H1 (cell line): ENCODE measurements at regions not wholly inside any gene's neighbourhood (a gene's known extent, or its start where the extent isn't known, plus 50 kb on each side); places are given as distances from the start of the nearest gene placed in this dataset.

Source experiments
- CTCF ChIA-PET: fragments of 300-600 bp; sonication (Branson Sonifier 250); formaldehyde crosslinking; loops from one replicate; lab custom pipeline; 2021; ENCODE audit not compliant: partially characterized antibody; lab: Charles Lee
- POLR2A ChIA-PET: fragments of 300-600 bp; sonication (Branson Sonifier 250); formaldehyde crosslinking; loops from one replicate; lab custom pipeline; 2021; ENCODE audit warnings: inconsistent platforms; ENCODE audit not compliant: partially characterized antibody; lab: Charles Lee
- DNase-seq, 2 experiments: peaks; one replicate each; pipeline versions ENCODE4 v3.0.0 to v3.0.0-alpha.2; 2010 to 2022; ENCODE audit warnings: low spot score in 2 of 2, low read depth in 1 of 2, mixed read lengths in 1 of 2
- FAIRE-seq: peaks from 2 replicates; lab custom pipeline; 2011; peaks lifted over from hg19 to GRCh38; lab: Jason Lieb, UNC
- H2AFZ ChIP-seq: 2 replicates; pipeline ENCODE4 v1.8.1; 2012; ENCODE audit warnings: low read length, inconsistent platforms
- H2AK5ac ChIP-seq: 2 replicates; pipeline ENCODE4 v1.6.1; 2013; ENCODE audit warnings: low read depth, low read length
- H2BK120ac ChIP-seq: replicated peaks from 2 replicates; pipeline ENCODE3; 2013; ENCODE audit warnings: low read depth, low read length, inconsistent platforms
- H2BK12ac ChIP-seq: 2 replicates; pipeline ENCODE4 v1.6.1; 2013; ENCODE audit warnings: low read depth, low read length
- H2BK15ac ChIP-seq: 2 replicates; pipeline ENCODE4 v1.6.1; 2013; ENCODE audit warnings: low read length
- H2BK20ac ChIP-seq: 2 replicates; pipeline ENCODE4 v1.6.1; 2013; ENCODE audit warnings: low read length
- H2BK5ac ChIP-seq: 2 replicates; pipeline ENCODE4 v1.6.1; 2013; ENCODE audit warnings: low read depth, low read length
- H3K14ac ChIP-seq: 2 replicates; pipeline ENCODE4 v1.6.1; 2013; ENCODE audit warnings: inconsistent platforms; ENCODE audit not compliant: insufficient read length
- H3K18ac ChIP-seq: 2 replicates; pipeline ENCODE4 v1.6.1; 2013; ENCODE audit warnings: low read length; ENCODE audit errors: extremely low read depth
- H3K23ac ChIP-seq: 2 replicates; pipeline ENCODE4 v1.6.1; 2013; ENCODE audit warnings: inconsistent platforms; ENCODE audit not compliant: insufficient read length
- H3K23me2 ChIP-seq: 2 replicates; pipeline ENCODE4 v1.6.1; 2013; ENCODE audit warnings: low read depth, low read length
- H3K27ac ChIP-seq: 2 replicates; pipeline ENCODE4 v1.6.1; 2011; ENCODE audit warnings: low read depth, low read length, inconsistent platforms
- H3K27me3 ChIP-seq, 4 experiments: replicated peaks in 1 of 4; 1 replicate in 1 of 4; 2 replicates in 3 of 4; pipeline versions ENCODE4 v1.6.1 to v1.8.1; 2011 to 2013; ENCODE audit warnings: low read length in 3 of 4, mild to moderate bottlenecking in 3 of 4, inconsistent platforms in 2 of 4, mixed read lengths in 2 of 4, moderate library complexity in 1 of 4; ENCODE audit not compliant: control insufficient read depth in 3 of 4, insufficient read depth in 3 of 4; ENCODE audit errors: extremely low read depth in 1 of 4
- H3K36me3 ChIP-seq, 4 experiments: 2 replicates each; pipeline versions ENCODE4 v1.6.1 to v1.8.1; 2011 to 2013; ENCODE audit warnings: mild to moderate bottlenecking in 4 of 4, low read length in 3 of 4, moderate library complexity in 2 of 4, control low read depth in 1 of 4, inconsistent platforms in 1 of 4; ENCODE audit not compliant: insufficient read depth in 4 of 4, control insufficient read depth in 2 of 4
- H3K4ac ChIP-seq: replicated peaks from 2 replicates; pipeline ENCODE3; 2013; ENCODE audit warnings: low read length, low read depth, mixed read lengths, inconsistent platforms; ENCODE audit not compliant: insufficient read length
- H3K4me1 ChIP-seq, 4 experiments: replicated peaks in 1 of 4; 1 replicate in 1 of 4; 2 replicates in 3 of 4; pipeline versions ENCODE4 v1.6.1 to v1.8.1; 2011 to 2013; ENCODE audit warnings: low read length in 3 of 4, inconsistent platforms in 2 of 4, mixed read lengths in 1 of 4; ENCODE audit not compliant: insufficient read depth in 4 of 4, control insufficient read depth in 3 of 4
- H3K4me2 ChIP-seq, 2 experiments: 2 replicates each; pipeline versions ENCODE4 v1.6.1 to v1.8.1; 2011 to 2013; ENCODE audit warnings: low read depth in 2 of 2, low read length in 2 of 2, control low read depth in 1 of 2, inconsistent platforms in 1 of 2, mild to moderate bottlenecking in 1 of 2; ENCODE audit not compliant: insufficient read depth in 1 of 2
- H3K4me3 ChIP-seq, 4 experiments: fragments of 200-600, 300-600 bp in 1 of 4; sonication (generic), shearing (Covaris generic), sonication (Bioruptor Twin) in 1 of 4; 2 replicates each; pipeline versions ENCODE4 v1.5.1 to v1.8.1; 2011 to 2016; ENCODE audit warnings: low read length in 4 of 4, low read depth in 3 of 4, control low read depth in 2 of 4, inconsistent platforms in 2 of 4, mild to moderate bottlenecking in 2 of 4, mixed read lengths in 1 of 4, moderate library complexity in 1 of 4; ENCODE audit not compliant: insufficient read depth in 2 of 4; ENCODE audit errors: extremely low read depth in 1 of 4
- H3K56ac ChIP-seq: replicated peaks from 2 replicates; pipeline ENCODE3; 2013; ENCODE audit warnings: low read depth, mild to moderate bottlenecking, mixed read lengths, low read length, inconsistent platforms; ENCODE audit not compliant: insufficient read length
- H3K79me1 ChIP-seq: 2 replicates; pipeline ENCODE4 v1.6.1; 2013; ENCODE audit warnings: low read depth, low read length, control low read depth
- H3K79me2 ChIP-seq, 2 experiments: 2 replicates each; pipeline versions ENCODE4 v1.6.1 to v1.8.1; 2012 to 2013; ENCODE audit warnings: low read length in 2 of 2, mild to moderate bottlenecking in 2 of 2, inconsistent platforms in 1 of 2; ENCODE audit not compliant: insufficient read depth in 2 of 2, control insufficient read depth in 1 of 2
- H3K9ac ChIP-seq, 4 experiments: replicated peaks in 1 of 4; 1 replicate in 1 of 4; 2 replicates in 3 of 4; pipeline versions ENCODE4 v1.6.1 to v1.8.1; 2011 to 2013; ENCODE audit warnings: low read depth in 3 of 4, low read length in 3 of 4, control low read depth in 2 of 4, mild to moderate bottlenecking in 2 of 4, moderate library complexity in 2 of 4, inconsistent platforms in 1 of 4; ENCODE audit errors: extremely low read depth in 1 of 4
- H3K9me3 ChIP-seq, 2 experiments: 2 replicates each; pipeline versions ENCODE4 v1.6.1 to v1.8.1; 2012 to 2013; ENCODE audit warnings: mild to moderate bottlenecking in 2 of 2, moderate library complexity in 2 of 2, control low read depth in 1 of 2, inconsistent platforms in 1 of 2, low read depth in 1 of 2, low read length in 1 of 2, mixed read lengths in 1 of 2; ENCODE audit not compliant: insufficient read depth in 2 of 2
- H4K20me1 ChIP-seq, 2 experiments: replicated peaks in 1 of 2; 2 replicates each; pipeline versions ENCODE3 to v1.8.1; 2011 to 2013; ENCODE audit warnings: inconsistent platforms in 2 of 2, low read length in 2 of 2, mild to moderate bottlenecking in 1 of 2; ENCODE audit not compliant: insufficient read depth in 2 of 2, control insufficient read depth in 1 of 2
- H4K5ac ChIP-seq: 2 replicates; pipeline ENCODE4 v1.6.1; 2013; ENCODE audit warnings: low read length, low read depth, mixed read lengths, inconsistent platforms; ENCODE audit not compliant: insufficient read length
- H4K8ac ChIP-seq: 2 replicates; pipeline ENCODE4 v1.8.0; 2013; ENCODE audit warnings: mild to moderate bottlenecking, moderate library complexity, low read length, inconsistent platforms; ENCODE audit not compliant: insufficient read depth; ENCODE audit errors: extremely low read depth
- H4K91ac ChIP-seq: replicated peaks from 2 replicates; pipeline ENCODE3; 2013; ENCODE audit warnings: low read length, mixed read lengths, inconsistent platforms; ENCODE audit not compliant: insufficient read length
- RXRA ChIP-seq: IDR thresholded peaks from 2 replicates; pipeline ENCODE4 v1.6.1; 2011; ENCODE audit warnings: low read depth, mild to moderate bottlenecking, low read length, moderate library complexity; ENCODE audit not compliant: insufficient read depth
- YY1 ChIP-seq: IDR thresholded peaks from 2 replicates; pipeline ENCODE4 v1.6.1; 2011; ENCODE audit warnings: low read depth, mild to moderate bottlenecking, low read length
- WGBS, 2 experiments: shearing (Covaris generic) in 1 of 2; methylation state at CpG; one replicate each; pipeline versions ENCODE4 v1.1.6 to v1.1.7; 2013 to 2015; ENCODE audit warnings: low lambda C conversion rate in 2 of 2, mixed read lengths in 2 of 2, inconsistent platforms in 1 of 2, low coverage in 1 of 2, missing lambda C conversion rate in 1 of 2; ENCODE audit not compliant: insufficient replicate concordance in 2 of 2, insufficient coverage in 1 of 2, insufficient read length in 1 of 2; ENCODE audit errors: extremely low coverage in 1 of 2, missing lambda C conversion rate in 1 of 2; 5-methylcytosine and 5-hydroxymethylcytosine counted together

DNA sequence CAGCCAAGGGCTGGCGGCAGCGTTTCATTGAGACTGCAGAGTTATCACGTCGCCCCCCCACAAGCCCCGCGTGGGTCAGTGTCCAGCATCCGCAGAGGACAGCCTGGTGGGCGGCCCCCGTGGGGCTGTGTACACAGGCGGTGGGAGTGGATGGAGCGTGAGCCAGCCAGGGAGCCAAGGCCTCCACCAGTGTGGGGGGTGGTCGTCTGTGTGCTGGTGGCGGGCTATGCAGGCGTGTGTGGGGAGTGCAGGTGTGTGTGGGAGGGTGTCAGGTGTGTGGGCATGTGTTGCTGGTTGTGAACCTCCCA, 56.5 kb upstream of the NKX1-1 start:
- peaks cover 0 to 1% of the 10 kb centered on the region in 2 experiments; a peak in 1 of 4 replicates for H3K9me3 ChIP-seq
- POLR2A ChIA-PET = interaction anchor here (0.8 kb wide), 1 partner anchor 46 kb away, joined by 3 read pairs; no protein-coding TSS in a partner anchor
- no peak overlapping the region for H2AFZ ChIP-seq
- H3K23me2 ChIP-seq = peaks cover 5% of the 10 kb centered on the region; the same call in 1 of the 2 replicates
- no peak overlapping the region for H2BK12ac ChIP-seq
- no peak overlapping the region for H3K4ac ChIP-seq
- no peak overlapping the region for H4K91ac ChIP-seq
- no peak overlapping the region for H2BK15ac ChIP-seq
- no peak overlapping the region for H3K23ac ChIP-seq
- no peak overlapping the region for H2AK5ac ChIP-seq
- no peaks in the 10 kb centered on the region for H3K36me3 ChIP-seq
- peak overlapping the region; percentile 65; the same call in 1 of the 2 replicates for H4K8ac ChIP-seq
- no peak overlapping the region for H3K56ac ChIP-seq
- peaks cover 0 to 7% (median 0%) of the 10 kb centered on the region in 4 experiments; a peak in 2 of 7 replicates for H3K27me3 ChIP-seq
- no peak for FAIRE-seq
- peaks cover 0 to under 1% of the 10 kb centered on the region in 2 experiments for H4K20me1 ChIP-seq
- peaks cover 0 to 20% (median 13%) of the 10 kb centered on the region in 4 experiments; a peak in 6 of 7 replicates for H3K4me1 ChIP-seq
- CTCF ChIA-PET = interaction anchor here (1.0 kb wide), 1 partner anchor 45 kb away, joined by 3 read pairs; no protein-coding TSS in a partner anchor
- H3K14ac ChIP-seq = no peak overlapping the region
- no peak overlapping the region for H2BK120ac ChIP-seq
- 76% methylated on average over 3 of the region's 14 CpGs; no CpG with 5 or more reads in 1 of the 2 experiments for WGBS, 2 experiments
- H2BK5ac ChIP-seq = peak overlapping the region; percentile 73; the same call in 1 of the 2 replicates
- no peak overlapping the region for H3K4me3 ChIP-seq
- TF ChIP-seq RXRA = no peak
- TF ChIP-seq YY1 = no peak
- TF ChIP-seq, all 59 proteins: peak for 0
- Histone ChIP-seq H3K79me1 (no peaks in the 10 kb centered on the region), H3K79me2 (no peaks in the 10 kb centered on the region), H3K27ac (no peak overlapping the region), H2BK20ac (no peak overlapping the region), H3K4me2 (no peak overlapping the region), H3K18ac (no peak overlapping the region; the same call in 1 of the 2 replicates), H4K5ac (no peak overlapping the region), H3K9ac (no peak overlapping the region)
- DNase-seq = no peak
